Fibroblast of skin of right biceps (primary cell): ENCODE measurements at regions not wholly inside any gene's neighbourhood (a gene's known extent, or its start where the extent isn't known, plus 50 kb on each side); places are given as distances from the start of the nearest gene placed in this dataset.

Experiments used
- DNase-seq: peaks from one replicate; pipeline ENCODE4 v3.0.0-alpha.2; 2013

GRCh38 chr5:28415791-28416443 is 1377.5 kb upstream of the CDH9 start:
- no peak for DNase-seq

- no peak for DNase-seq
Observed at GRCh38 chr5:28414619-28415018, 1376.2 kb upstream of the CDH9 start.

GRCh38 chr5:28408651-28409050 is 1370.3 kb upstream of the CDH9 start:
- DNase-seq: no peak

GRCh38 chr5:28408186-28408585 is 1369.8 kb upstream of the CDH9 start:
- DNase-seq: peak; percentile 88

- DNase-seq: no peak
Observed at GRCh38 chr5:28404363-28405071, 1366.1 kb upstream of the CDH9 start.

- DNase-seq: peak; percentile 23
Observed at GRCh38 chr5:28403846-28404245, 1365.5 kb upstream of the CDH9 start.

GRCh38 chr5:28402590-28403301 is 1364.4 kb upstream of the CDH9 start:
- no peak for DNase-seq

GRCh38 chr5:28400076-28400475 is 1361.7 kb upstream of the CDH9 start:
- DNase-seq: no peak

GRCh38 chr5:28399211-28399610 is 1360.8 kb upstream of the CDH9 start:
- DNase-seq: no peak

GRCh38 chr5:28398185-28398584 is 1359.8 kb upstream of the CDH9 start:
- DNase-seq: no peak

- DNase-seq: peak; percentile 69
Observed at GRCh38 chr5:28397502-28397941, 1359.1 kb upstream of the CDH9 start.

GRCh38 chr5:28391277-28391676 is 1352.9 kb upstream of the CDH9 start:
- no peak for DNase-seq

- no peak for DNase-seq
Observed at GRCh38 chr5:28390341-28390740, 1352.0 kb upstream of the CDH9 start.

- DNase-seq: peak; percentile 16
Observed at GRCh38 chr5:28389727-28390126, 1351.3 kb upstream of the CDH9 start.

- DNase-seq: no peak
Observed at GRCh38 chr5:28388428-28388827, 1350.0 kb upstream of the CDH9 start.

- no peak for DNase-seq
Observed at GRCh38 chr5:28386712-28387111, 1348.3 kb upstream of the CDH9 start.

GRCh38 chr5:28380167-28380566 is 1341.8 kb upstream of the CDH9 start:
- no peak for DNase-seq

- peak; percentile 15 for DNase-seq
Observed at GRCh38 chr5:28374492-28374967, 1336.1 kb upstream of the CDH9 start.

GRCh38 chr5:28370896-28371295 is 1332.5 kb upstream of the CDH9 start:
- no peak for DNase-seq

GRCh38 chr5:28369418-28369817 is 1331.0 kb upstream of the CDH9 start:
- DNase-seq: peak; percentile 40

- peak; percentile 13 for DNase-seq
Observed at GRCh38 chr5:28355831-28356230, 1317.4 kb upstream of the CDH9 start.

- DNase-seq: no peak
Observed at GRCh38 chr5:28346696-28347095, 1308.3 kb upstream of the CDH9 start.

GRCh38 chr5:28344836-28345433 is 1306.5 kb upstream of the CDH9 start:
- DNase-seq: peak; percentile 44
